Vagina (tissue), 2 donors: ENCODE measurements at regions not wholly inside any gene's neighbourhood (a gene's known extent, or its start where the extent isn't known, plus 50 kb on each side); places are given as distances from the start of the nearest gene placed in this dataset. TPM values are rescaled to one million over a fixed set of nuclear protein-coding genes. Genes with fewer than 3 reads are reported as not detected.
"Not testable (repeated sequence)": the region's sequence is repeated elsewhere in the genome, so short reads cannot be mapped to it uniquely, and the experiment has no call there.

ENCODE experiments used
- DNase-seq, 2 donors: peaks; one replicate each; pipeline ENCODE4 v3.0.0-alpha.2; 2017; ENCODE audit errors: extremely low spot score in 2 of 2
- H3K27ac ChIP-seq: fragments of 200-600 bp; sonication (generic); one replicate; pipeline ENCODE4 v1.5.1; 2019
- H3K27me3 ChIP-seq: fragments of 200-600 bp; sonication (generic); one replicate; pipeline ENCODE4 v1.5.1; 2019
- H3K36me3 ChIP-seq, 2 donors: fragments of 200-600 bp; sonication (generic); one replicate each; pipeline ENCODE4 v1.5.1; 2017 to 2019
- H3K4me1 ChIP-seq: fragments of 200-600 bp; sonication (generic); one replicate; pipeline ENCODE4 v1.5.1; 2019
- H3K4me3 ChIP-seq, 2 donors: fragments of 200-600 bp; sonication (generic); 1 replicate in 1 of 2; 2 replicates in 1 of 2; pipeline ENCODE4 v1.5.1; 2016 to 2019
- H3K9me3 ChIP-seq: fragments of 200-600 bp; sonication (generic); one replicate; pipeline ENCODE4 v1.5.1; 2019
- intact Hi-C: fragments of 100-400 bp; cut with DNase I; formaldehyde crosslinking; loops from one replicate; pipeline ENCODE4 v1.15.1; 2023
- small RNA-seq: library from RNA; depleted of rRNA; stranded (forward); fragments of <200 nt; gene quantifications from one replicate; pipeline ENCODE3, GENCODE V24; 2016

DNA sequence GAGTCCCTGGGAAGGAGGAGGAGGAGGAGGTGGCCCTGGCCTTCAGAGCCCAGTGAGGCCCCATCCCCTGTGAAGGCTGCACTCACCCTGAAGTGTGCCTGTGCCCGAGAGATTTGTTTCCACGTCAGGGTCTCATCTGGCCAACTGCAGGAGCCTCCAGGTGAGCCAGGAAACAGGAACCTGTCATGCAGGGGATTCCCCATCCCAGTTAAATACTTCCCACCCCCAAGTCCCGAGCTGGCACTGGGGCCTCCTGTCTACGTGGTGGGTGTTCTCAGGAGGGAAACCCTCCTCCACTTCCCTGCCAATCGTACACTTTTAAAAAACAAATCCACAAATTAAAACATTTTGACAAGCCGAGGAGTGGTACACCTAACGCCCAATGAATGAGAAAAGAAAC lies 50.9 kb upstream of the SFSWAP start:
- H3K36me3 ChIP-seq, H3K27me3 ChIP-seq, H3K4me1 ChIP-seq, DNase-seq, H3K27ac ChIP-seq, H3K9me3 ChIP-seq, intact Hi-C loops, H3K4me3 ChIP-seq: not testable (repeated sequence)

GRCh38 chr12:131660401-131660800 lies 50.5 kb upstream of the SFSWAP start:
- H3K9me3 ChIP-seq, H3K4me1 ChIP-seq, H3K4me3 ChIP-seq, H3K27ac ChIP-seq, DNase-seq, intact Hi-C loops, H3K36me3 ChIP-seq, H3K27me3 ChIP-seq: not testable (repeated sequence)

Small RNAs in the stretch of these regions (small RNA-seq; reads per million reads assigned to genes)
- gene AC140063.1 (not detected), gene RNA5SP376 (not detected)
